Astrocyte (in vitro differentiated cells and primary cell): ENCODE measurements at regions not wholly inside any gene's neighbourhood (a gene's known extent, or its start where the extent isn't known, plus 50 kb on each side); places are given as distances from the start of the nearest gene placed in this dataset.
"Not testable (repeated sequence)": the region's sequence is repeated elsewhere in the genome, so short reads cannot be mapped to it uniquely, and the experiment has no call there.

ENCODE experiments used
- CTCF ChIP-seq: IDR thresholded peaks from 2 replicates; pipeline ENCODE4 v1.5.1; 2011; ENCODE audit warnings: low read depth, mild to moderate bottlenecking, inconsistent platforms, low read length, moderate library complexity; ENCODE audit not compliant: insufficient read depth
- EZH2 ChIP-seq: IDR thresholded peaks from 2 replicates; pipeline ENCODE4 v1.6.1; 2012; ENCODE audit warnings: mild to moderate bottlenecking, low read length, inconsistent platforms; ENCODE audit not compliant: insufficient read depth

DNA sequence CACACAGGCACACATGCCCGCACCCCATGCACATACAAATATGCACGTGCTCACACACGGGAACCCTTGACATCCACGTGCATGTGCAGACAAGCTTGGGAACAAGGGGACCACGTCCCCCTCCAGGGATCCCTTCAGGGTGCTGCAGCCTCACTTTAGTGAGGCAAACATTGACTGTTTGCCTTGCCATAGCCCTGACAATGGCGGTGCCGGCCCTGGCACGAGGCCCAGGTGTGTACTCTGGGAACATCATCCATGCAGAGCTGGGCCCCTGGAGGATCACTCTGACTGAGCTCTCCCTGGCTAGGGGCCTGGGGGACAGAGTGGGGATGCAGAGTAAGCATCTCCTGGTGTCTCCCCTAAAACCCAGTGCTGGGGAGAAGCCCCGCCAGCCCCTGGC, 550.5 kb downstream of the FAM72C start:
- not testable (repeated sequence) for TF ChIP-seq CTCF, EZH2
